IMR-90 (cell line): ENCODE measurements at regions not wholly inside any gene's neighbourhood (a gene's known extent, or its start where the extent isn't known, plus 50 kb on each side); places are given as distances from the start of the nearest gene placed in this dataset.

Source experiments
- MXI1 ChIP-seq: IDR thresholded peaks from 2 replicates; pipeline ENCODE4 v1.6.1; 2012; ENCODE audit warnings: low read depth, mild to moderate bottlenecking, low read length, moderate library complexity, borderline replicate concordance
- POLR2A ChIP-seq: IDR thresholded peaks from 2 replicates; pipeline ENCODE4 v1.6.1; 2012; ENCODE audit warnings: mild to moderate bottlenecking, low read depth, low read length
- RAD21 ChIP-seq: IDR thresholded peaks from 2 replicates; pipeline ENCODE4 v1.6.1; 2012; ENCODE audit warnings: low read length, improper control_type of control experiment
- RCOR1 ChIP-seq: IDR thresholded peaks from 2 replicates; pipeline ENCODE4 v1.6.1; 2012; ENCODE audit warnings: mild to moderate bottlenecking, low read length, improper control_type of control experiment; ENCODE audit not compliant: insufficient replicate concordance
- TF ChIP-seq, protein P1 (sequence below): conservative IDR thresholded peaks from 2 replicates; pipeline ENCODE4 v1.5.1; 2012; ENCODE audit warnings: mild to moderate bottlenecking, low read depth, low read length, improper control_type of control experiment
- TF ChIP-seq, protein P2 (sequence below): fragments of 150-350 bp; IDR thresholded peaks from 2 replicates; pipeline ENCODE4 v1.6.1; 2016; ENCODE audit warnings: low read depth, mild to moderate bottlenecking, low read length, moderate library complexity, borderline replicate concordance

DNA sequence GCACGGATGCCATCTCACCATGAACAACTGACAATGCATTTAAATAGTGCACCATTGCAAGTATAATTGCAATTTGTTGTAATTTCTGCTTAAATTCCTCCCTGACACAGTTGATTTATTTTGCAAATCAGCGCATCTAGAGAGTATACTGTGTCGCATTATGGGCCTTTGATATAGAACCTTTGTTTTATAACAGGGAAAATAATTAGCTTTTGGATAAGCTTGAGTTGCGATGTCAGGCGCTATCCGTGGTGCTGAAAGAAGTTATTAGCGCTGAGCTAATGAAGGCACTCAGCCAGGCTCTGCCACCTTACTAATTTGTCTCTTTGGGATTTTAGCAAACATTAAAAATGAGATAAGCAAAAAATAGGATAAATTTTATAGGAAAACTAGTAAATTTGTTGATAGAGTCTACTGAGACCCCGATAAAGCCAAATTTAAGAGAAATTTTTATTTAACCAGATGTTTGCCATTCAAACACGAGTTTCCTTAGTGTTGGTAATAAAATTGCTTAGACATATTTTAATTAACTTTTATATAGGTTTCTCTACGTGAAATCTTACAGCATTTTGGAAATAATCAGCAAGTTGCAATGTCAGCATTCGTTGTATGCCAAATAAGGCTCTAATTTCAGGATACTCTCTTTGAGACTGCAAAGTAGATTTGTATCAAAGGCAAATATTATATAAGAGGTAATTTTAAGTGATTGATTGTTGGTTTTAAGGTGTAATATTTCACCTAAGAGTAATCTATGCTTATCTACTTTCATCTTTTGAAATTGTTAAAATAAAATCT, 355.5 kb downstream of the TLR4 start:
- TF ChIP-seq, protein P1, sequence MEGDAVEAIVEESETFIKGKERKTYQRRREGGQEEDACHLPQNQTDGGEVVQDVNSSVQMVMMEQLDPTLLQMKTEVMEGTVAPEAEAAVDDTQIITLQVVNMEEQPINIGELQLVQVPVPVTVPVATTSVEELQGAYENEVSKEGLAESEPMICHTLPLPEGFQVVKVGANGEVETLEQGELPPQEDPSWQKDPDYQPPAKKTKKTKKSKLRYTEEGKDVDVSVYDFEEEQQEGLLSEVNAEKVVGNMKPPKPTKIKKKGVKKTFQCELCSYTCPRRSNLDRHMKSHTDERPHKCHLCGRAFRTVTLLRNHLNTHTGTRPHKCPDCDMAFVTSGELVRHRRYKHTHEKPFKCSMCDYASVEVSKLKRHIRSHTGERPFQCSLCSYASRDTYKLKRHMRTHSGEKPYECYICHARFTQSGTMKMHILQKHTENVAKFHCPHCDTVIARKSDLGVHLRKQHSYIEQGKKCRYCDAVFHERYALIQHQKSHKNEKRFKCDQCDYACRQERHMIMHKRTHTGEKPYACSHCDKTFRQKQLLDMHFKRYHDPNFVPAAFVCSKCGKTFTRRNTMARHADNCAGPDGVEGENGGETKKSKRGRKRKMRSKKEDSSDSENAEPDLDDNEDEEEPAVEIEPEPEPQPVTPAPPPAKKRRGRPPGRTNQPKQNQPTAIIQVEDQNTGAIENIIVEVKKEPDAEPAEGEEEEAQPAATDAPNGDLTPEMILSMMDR, result no peak
- TF ChIP-seq RAD21 (no peak), POLR2A (no peak), RCOR1 (no peak), MXI1 (no peak)
- TF ChIP-seq, protein P2, sequence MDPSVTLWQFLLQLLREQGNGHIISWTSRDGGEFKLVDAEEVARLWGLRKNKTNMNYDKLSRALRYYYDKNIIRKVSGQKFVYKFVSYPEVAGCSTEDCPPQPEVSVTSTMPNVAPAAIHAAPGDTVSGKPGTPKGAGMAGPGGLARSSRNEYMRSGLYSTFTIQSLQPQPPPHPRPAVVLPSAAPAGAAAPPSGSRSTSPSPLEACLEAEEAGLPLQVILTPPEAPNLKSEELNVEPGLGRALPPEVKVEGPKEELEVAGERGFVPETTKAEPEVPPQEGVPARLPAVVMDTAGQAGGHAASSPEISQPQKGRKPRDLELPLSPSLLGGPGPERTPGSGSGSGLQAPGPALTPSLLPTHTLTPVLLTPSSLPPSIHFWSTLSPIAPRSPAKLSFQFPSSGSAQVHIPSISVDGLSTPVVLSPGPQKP, result no peak
